RWPE2 (cell line): ENCODE measurements at regions not wholly inside any gene's neighbourhood (a gene's known extent, or its start where the extent isn't known, plus 50 kb on each side); places are given as distances from the start of the nearest gene placed in this dataset.
"Not testable (repeated sequence)": the region's sequence is repeated elsewhere in the genome, so short reads cannot be mapped to it uniquely, and the experiment has no call there.

ENCODE experiments used
- ATAC-seq: fragments of 200-7000 bp; cut with Tn5 transposase; 3 replicates; pipeline ENCODE4 v1.9.1; 2021; ENCODE audit warnings: low read depth
- DNase-seq: peaks from one replicate; pipeline ENCODE4 v3.0.0-alpha.2; 2020; ENCODE audit warnings: low spot score
- H3K27ac ChIP-seq: fragments of 450-650 bp; 2 replicates; pipeline ENCODE4 v1.5.1; 2017; ENCODE audit warnings: mild to moderate bottlenecking; ENCODE audit not compliant: poor library complexity, severe bottlenecking
- H3K27me3 ChIP-seq: fragments of 250-450 bp; sonication (Bioruptor Pico); 2 replicates; pipeline ENCODE4 v1.5.1; 2021; ENCODE audit warnings: mild to moderate bottlenecking, moderate library complexity; ENCODE audit not compliant: insufficient read depth, poor library complexity, severe bottlenecking
- H3K36me3 ChIP-seq: fragments of 250-450 bp; sonication (Bioruptor Pico); 2 replicates; pipeline ENCODE4 v1.5.1; 2020; ENCODE audit warnings: low read depth, mild to moderate bottlenecking, moderate library complexity
- H3K4me1 ChIP-seq: fragments of 250-450 bp; sonication (Bioruptor Pico); 2 replicates; pipeline ENCODE4 v1.5.1; 2021; ENCODE audit warnings: mild to moderate bottlenecking, moderate library complexity; ENCODE audit not compliant: insufficient read depth, poor library complexity, severe bottlenecking
- H3K4me3 ChIP-seq: fragments of 250-450 bp; sonication (Bioruptor Pico); 2 replicates; pipeline ENCODE4 v1.5.1; 2021; ENCODE audit warnings: mild to moderate bottlenecking, moderate library complexity; ENCODE audit not compliant: severe bottlenecking
- H3K9me3 ChIP-seq: fragments of 250-450 bp; sonication (Bioruptor Pico); 2 replicates; pipeline ENCODE4 v1.5.1; 2021; ENCODE audit warnings: mild to moderate bottlenecking, moderate library complexity; ENCODE audit not compliant: severe bottlenecking
- TF ChIP-seq, protein P1 (sequence below): fragments of 450-650 bp; IDR thresholded peaks from one replicate; pipeline ENCODE4 v1.5.1; 2017; ENCODE audit warnings: mild to moderate bottlenecking, moderate library complexity; ENCODE audit not compliant: poor library complexity, severe bottlenecking

DNA sequence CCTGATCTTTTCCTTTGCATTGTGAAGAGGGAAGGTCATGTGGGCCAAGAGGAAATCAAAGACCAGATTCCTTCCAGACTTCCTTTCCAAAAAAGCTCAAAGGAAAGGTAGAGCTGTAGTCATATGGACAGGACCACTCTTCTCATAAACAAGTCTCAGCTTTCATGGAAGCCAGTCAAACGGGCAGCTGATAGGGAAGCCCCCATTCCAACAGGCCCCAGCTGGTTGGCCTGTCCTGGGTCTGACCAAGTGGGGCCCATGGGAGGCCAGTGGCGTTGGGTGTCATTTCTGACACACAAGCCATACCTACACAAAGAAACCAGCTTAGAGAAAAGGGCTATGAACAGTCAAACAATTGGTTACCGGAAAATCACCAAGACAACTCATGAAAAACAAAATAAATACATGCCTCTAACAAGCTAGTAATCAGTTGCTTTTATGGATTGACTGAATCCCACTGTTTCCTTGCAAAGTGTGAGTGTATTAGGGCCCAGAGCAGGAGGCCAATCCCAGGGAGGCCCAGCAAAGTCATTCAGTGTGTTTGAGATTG, 149.6 kb upstream of the MAMLD1 start:
- Histone ChIP-seq H3K27me3 (no peaks in the 10 kb centered on the region), H3K27ac (no peak overlapping the region), H3K4me1 (no peaks in the 10 kb centered on the region), H3K36me3 (no peaks in the 10 kb centered on the region), H3K4me3 (no peak overlapping the region), H3K9me3 (no peaks in the 10 kb centered on the region)
- ATAC-seq: no peak
- TF ChIP-seq, protein P1, sequence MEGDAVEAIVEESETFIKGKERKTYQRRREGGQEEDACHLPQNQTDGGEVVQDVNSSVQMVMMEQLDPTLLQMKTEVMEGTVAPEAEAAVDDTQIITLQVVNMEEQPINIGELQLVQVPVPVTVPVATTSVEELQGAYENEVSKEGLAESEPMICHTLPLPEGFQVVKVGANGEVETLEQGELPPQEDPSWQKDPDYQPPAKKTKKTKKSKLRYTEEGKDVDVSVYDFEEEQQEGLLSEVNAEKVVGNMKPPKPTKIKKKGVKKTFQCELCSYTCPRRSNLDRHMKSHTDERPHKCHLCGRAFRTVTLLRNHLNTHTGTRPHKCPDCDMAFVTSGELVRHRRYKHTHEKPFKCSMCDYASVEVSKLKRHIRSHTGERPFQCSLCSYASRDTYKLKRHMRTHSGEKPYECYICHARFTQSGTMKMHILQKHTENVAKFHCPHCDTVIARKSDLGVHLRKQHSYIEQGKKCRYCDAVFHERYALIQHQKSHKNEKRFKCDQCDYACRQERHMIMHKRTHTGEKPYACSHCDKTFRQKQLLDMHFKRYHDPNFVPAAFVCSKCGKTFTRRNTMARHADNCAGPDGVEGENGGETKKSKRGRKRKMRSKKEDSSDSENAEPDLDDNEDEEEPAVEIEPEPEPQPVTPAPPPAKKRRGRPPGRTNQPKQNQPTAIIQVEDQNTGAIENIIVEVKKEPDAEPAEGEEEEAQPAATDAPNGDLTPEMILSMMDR: no peak
- DNase-seq: no peak

DNA sequence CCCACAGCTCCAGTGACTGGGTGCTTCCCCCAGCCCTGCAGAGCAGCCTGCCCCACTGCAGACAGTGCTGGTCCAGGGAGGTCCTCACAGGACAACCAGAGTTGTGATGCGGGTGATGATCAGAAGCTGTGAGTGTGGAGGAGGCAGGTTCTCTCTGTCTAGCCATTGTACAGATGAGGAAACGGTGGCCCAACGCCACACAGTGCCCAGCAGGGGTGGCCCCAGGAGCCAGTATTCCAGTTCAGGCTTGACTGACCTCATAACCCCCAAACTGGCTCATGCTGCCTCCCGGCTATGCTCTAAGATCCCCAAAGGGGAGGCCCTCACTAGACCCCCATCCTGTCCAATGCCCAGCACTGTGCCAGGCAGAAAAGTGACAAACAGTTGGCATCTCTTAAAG, 147.1 kb upstream of the MAMLD1 start:
- H3K9me3 ChIP-seq, H3K4me3 ChIP-seq, H3K27me3 ChIP-seq, H3K27ac ChIP-seq, DNase-seq, H3K36me3 ChIP-seq, H3K4me1 ChIP-seq, ATAC-seq: not testable (repeated sequence)

DNA sequence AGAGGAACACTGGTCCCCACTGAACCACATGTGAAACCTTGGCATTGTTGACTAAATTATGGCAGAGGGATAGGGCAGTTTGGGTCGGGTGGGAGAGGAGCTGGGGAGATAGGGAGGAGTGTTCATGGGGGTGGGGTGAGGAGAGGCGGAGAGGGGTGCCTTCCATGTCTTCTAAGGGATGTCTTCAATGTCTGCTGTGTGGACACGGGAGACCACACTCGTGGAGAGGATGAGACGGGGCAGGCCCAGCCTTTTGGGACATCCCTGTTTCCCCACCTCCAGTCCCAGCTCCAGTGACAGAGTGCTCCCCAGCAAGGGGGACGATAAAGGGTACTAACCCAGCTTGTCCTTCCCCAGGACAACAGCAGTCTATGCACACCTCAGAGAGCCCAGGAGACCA, 146.4 kb upstream of the MAMLD1 start:
- Histone ChIP-seq H3K9me3 (no peaks in the 10 kb centered on the region), H3K4me3 (no peak overlapping the region), H3K27ac (no peak overlapping the region), H3K27me3 (no peaks in the 10 kb centered on the region), H3K36me3 (no peaks in the 10 kb centered on the region), H3K4me1 (no peaks in the 10 kb centered on the region)
- no peak for ATAC-seq
- TF ChIP-seq, protein P1: no peak
- no peak for DNase-seq

DNA sequence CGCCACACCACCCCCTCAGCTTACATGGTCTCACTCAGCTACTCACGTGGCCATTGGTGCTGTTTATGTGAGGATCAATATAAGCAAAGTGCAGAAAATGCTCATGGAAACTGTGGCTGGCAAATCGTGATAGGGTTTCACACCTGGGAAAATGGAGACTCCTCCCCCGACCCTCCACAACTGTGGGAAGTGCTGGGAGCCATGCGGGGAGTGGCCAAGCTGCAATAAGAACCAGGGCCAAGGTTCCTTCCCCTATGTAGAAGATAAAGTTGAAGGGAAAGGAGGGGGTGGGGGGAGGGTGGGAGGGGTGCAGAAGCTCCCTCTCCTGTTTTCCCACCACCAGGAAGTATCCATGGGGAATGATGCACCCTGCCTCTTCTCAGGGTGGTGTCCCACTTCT, 145.5 kb upstream of the MAMLD1 start:
- Histone ChIP-seq H3K36me3 (no peaks in the 10 kb centered on the region), H3K27ac (no peak overlapping the region), H3K27me3 (no peaks in the 10 kb centered on the region), H3K4me1 (no peaks in the 10 kb centered on the region), H3K4me3 (no peak overlapping the region), H3K9me3 (no peaks in the 10 kb centered on the region)
- DNase-seq: no peak
- TF ChIP-seq, protein P1: no peak
- ATAC-seq: no peak

DNA sequence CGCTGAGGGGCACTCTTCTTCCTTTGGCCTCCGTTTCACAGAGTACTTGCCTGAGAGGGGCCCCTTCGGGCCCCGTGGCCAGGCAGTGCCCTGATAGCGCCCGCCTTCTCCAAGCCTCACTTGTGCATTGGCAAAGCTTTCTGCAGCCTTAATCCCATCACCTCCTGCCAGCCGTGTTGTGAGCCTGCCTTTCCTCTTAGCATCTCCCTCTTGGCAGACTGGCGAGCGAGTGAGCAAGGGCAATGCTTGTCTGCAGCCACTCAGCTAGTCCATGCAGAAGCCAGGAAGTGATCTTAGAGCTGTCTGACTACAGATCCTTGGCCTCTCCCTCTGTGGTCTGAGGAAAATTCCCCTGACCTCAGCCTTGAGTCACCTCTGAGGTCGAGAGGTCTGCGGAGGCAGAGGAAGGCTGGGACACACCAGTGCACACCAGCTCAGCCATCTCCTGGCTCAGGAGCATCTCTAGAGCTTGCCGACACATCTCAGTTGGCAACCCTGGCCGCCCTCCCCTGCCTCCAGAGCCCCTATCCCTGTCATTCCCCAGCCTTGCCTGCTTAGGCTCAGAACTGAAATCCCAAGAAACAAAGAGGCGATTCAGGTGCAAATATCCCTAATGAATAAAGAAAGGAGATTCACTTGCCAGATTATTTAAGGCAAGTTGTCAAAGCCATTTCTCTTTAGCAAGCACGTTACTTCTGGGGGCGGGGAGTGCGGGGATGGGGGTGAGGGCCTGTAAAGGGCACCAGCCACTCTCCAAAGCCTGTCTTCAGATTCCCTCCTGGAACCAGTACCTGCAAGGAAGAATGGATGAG, 143.5 kb upstream of the MAMLD1 start:
- TF ChIP-seq, protein P1: no peak
- no peak for ATAC-seq
- H3K27me3 ChIP-seq: no peaks in the 10 kb centered on the region
- H3K9me3 ChIP-seq: no peaks in the 10 kb centered on the region
- no peak overlapping the region for H3K27ac ChIP-seq
- no peaks in the 10 kb centered on the region for H3K4me1 ChIP-seq
- H3K4me3 ChIP-seq: no peak overlapping the region
- no peak for DNase-seq
- H3K36me3 ChIP-seq: no peaks in the 10 kb centered on the region
